Right cardiac atrium (tissue), 5 donors: ENCODE measurements at regions not wholly inside any gene's neighbourhood (a gene's known extent, or its start where the extent isn't known, plus 50 kb on each side); places are given as distances from the start of the nearest gene placed in this dataset.
A peak's percentile ranks its signal among the peaks of the same experiment; 100 is the strongest.

Experiments
- ATAC-seq, 2 donors: fragments of 200-7000 bp; cut with Tn5 transposase; one replicate each; pipeline versions ENCODE4 v1.8.0 to v1.9.1; 2020; ENCODE audit warnings: moderate library complexity in 2 of 2, mild to moderate bottlenecking in 1 of 2
- DNase-seq, 3 donors: peaks; one replicate each; pipeline ENCODE4 v3.0.0-alpha.2; 2020
- H3K27ac ChIP-seq: one replicate; pipeline ENCODE4 v1.5.1; 2013; ENCODE audit warnings: mild to moderate bottlenecking, low read length, control low read depth, moderate library complexity
- H3K27me3 ChIP-seq: one replicate; pipeline ENCODE4 v1.6.1; 2013; ENCODE audit not compliant: control insufficient read depth, insufficient read depth
- H3K4me1 ChIP-seq: one replicate; pipeline ENCODE4 v1.6.1; 2013; ENCODE audit warnings: low read length; ENCODE audit not compliant: control insufficient read depth, insufficient read depth
- H3K4me3 ChIP-seq: one replicate; pipeline ENCODE4 v1.5.1; 2013; ENCODE audit warnings: low read length, control low read depth
- H3K9me3 ChIP-seq: one replicate; pipeline ENCODE4 v1.6.1; 2013; ENCODE audit warnings: low read length; ENCODE audit not compliant: control insufficient read depth
- WGBS: extraction: QIAGEN DNeasy Blood & Tissue Kit; methylation state at CpG from one replicate; pipeline ENCODE4 v1.1.7; 2013; 5-methylcytosine and 5-hydroxymethylcytosine counted together
- intact Hi-C, 4 donors: fragments of 100-400 bp; cut with DNase I; formaldehyde crosslinking; loops; one replicate each; pipeline versions ENCODE4 v1.11.0 to v1.14.0; 2022 to 2023
- donor health status: healthy with polysubstance abuse.
- donor health status: DM: no; HTN: yes; CAD: no.
- donor health status: DM: no; HTN: no; CAD: no.
- donor health status: DM: no; HTN: yes; CAD: no; lungs with severe emphysema.
- donor health status: DM: yes; HTN: yes; CAD: no.

DNA sequence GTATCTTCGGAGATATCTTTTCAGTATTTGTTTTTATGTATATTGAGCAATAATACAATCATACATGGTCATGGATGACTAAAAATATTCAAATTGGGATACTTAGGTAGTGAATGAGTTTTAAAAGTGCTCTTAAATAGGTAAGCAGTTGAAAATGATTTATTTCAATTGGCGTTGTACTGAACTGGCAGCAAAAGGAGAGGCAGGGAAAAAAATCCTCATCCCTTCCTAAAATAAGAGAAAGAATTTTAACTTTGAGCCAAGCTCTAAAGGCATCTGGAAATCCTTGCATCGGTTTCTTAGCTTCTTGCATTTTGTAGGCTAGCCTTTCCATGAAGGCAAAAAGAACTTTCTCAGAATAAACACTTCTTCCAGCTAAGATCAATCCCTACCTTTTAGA lies 125.2 kb downstream of the MGST1 start:
- WGBS, result 47% methylated on average over 3 of the region's 3 CpGs
- intact Hi-C loops, result no loop called here

DNA sequence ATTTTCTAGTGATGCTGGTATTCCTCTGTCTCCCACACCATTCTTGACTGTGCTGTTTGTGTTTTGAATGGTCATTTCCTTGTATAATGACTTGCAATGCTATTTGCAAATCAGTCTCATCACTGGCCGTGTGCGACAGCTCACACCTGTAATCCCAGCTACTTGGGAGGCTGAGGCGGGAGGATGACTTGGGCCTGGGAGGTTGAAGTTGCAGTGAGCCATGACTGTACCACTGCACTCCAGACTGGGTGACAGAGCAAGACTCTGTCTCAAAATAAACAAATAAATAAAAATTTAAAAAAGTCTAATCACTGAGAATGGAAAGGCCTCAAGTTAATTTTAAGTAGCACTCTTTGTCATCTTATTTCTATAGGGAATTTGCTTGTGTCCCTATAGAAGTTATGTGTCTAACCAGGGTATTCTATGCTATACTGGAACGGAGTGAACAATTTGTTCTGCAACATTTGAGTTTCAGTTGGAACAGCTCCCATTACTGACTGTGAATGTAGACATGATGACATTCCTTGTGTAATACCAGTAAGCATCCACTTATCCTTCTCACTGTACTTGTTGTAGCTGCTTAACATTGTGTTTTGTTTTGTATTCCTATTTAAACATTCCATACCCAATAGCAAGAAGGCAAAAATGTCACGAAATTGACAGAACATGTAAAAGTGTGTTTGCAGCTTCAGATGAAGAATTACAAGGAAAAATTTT lies 126.3 kb downstream of the MGST1 start:
- H3K9me3 ChIP-seq, result no peaks in the 10 kb centered on the region
- WGBS, result 76% methylated on average over 5 of the region's 5 CpGs
- no peak overlapping the region for H3K4me3 ChIP-seq
- ATAC-seq (no peak), DNase-seq (peak in 1 of 3 donors; percentile 21)
- no peaks in the 10 kb centered on the region for H3K4me1 ChIP-seq
- intact Hi-C loops, result no loop called here
- H3K27me3 ChIP-seq, result no peaks in the 10 kb centered on the region
- H3K27ac ChIP-seq, result no peak overlapping the region

More for the DNA sequence above, 125.2 kb downstream of the MGST1 start:
- no peak for DNase-seq
- Histone ChIP-seq H3K27me3 (no peaks in the 10 kb centered on the region), H3K27ac (no peak overlapping the region), H3K4me1 (no peaks in the 10 kb centered on the region), H3K4me3 (no peak overlapping the region), H3K9me3 (no peaks in the 10 kb centered on the region)
- no peak for ATAC-seq

DNA sequence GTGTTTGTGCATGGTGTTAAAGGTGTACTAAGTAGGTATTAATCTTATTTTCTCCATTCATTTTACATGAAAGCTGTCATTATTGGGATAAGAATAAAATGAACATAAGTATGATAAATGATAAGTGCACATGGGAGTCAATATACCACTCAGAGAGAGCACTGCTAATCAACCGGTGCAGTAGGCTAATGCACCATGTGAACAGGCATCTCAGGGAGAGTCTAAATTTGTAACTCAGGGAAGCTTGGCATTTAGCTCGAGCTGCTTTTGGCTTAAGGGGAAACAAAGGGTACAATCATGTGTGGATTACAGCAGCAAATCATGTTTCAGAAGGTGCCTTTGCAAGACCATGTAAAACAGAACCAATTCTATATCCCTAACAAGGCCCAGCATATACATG lies 127.4 kb downstream of the MGST1 start:
- intact Hi-C loops, result no loop called here

DNA sequence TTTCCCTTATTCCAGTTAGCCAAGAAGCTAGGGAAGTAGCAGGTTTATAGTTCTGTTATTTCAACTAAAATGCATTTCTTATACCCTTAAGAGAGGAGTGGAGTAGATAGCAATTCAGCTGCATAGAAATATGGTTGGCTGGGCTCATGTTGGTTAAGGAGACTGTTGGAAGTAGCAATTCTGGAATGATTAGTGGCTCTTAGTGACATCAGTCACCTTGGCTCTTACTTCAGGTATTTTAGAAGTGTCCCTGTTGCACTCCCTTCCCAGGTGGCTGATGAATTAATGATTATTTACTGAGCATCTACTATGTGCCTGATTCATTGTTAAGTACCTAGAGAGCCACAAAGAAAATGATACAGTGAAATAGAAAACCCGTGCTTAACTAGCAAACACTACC lies 128.1 kb downstream of the MGST1 start:
- Histone ChIP-seq H3K27me3 (no peaks in the 10 kb centered on the region), H3K4me1 (no peaks in the 10 kb centered on the region), H3K4me3 (no peak overlapping the region), H3K27ac (no peak overlapping the region), H3K9me3 (no peaks in the 10 kb centered on the region)
- no peak for DNase-seq
- 89% methylated on average over 1 of the region's 1 CpG for WGBS
- intact Hi-C loops, result no loop called here
- ATAC-seq, result no peak

More for the DNA sequence above, 127.4 kb downstream of the MGST1 start:
- WGBS, result 36% methylated on average over 2 of the region's 2 CpGs
- no peaks in the 10 kb centered on the region for H3K4me1 ChIP-seq
- H3K9me3 ChIP-seq, result no peaks in the 10 kb centered on the region
- no peaks in the 10 kb centered on the region for H3K27me3 ChIP-seq
- ATAC-seq (no peak), DNase-seq (no peak)
- no peak overlapping the region for H3K27ac ChIP-seq
- no peak overlapping the region for H3K4me3 ChIP-seq

DNA sequence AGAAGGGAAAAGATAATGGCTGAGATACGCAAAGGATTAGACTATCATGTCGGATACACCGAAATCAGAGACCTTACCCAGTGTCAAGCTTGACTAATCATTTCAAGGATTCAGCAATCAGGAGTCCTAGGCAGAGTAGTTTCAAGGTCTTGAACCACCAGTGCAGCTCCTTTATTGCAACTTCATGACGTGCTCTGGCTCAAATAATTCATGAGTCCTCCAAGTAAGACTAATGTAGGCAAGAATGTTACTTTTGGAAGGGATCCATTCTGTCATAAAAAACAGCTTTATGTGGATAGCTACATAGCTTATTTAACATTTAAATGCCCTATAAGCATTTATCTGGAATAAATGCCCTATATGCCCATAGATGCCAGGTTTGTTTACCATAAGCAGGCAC lies 123.2 kb downstream of the LMO3 start:
- no peak overlapping the region for H3K27ac ChIP-seq
- intact Hi-C loops, result no loop called here
- H3K4me1 ChIP-seq, result no peaks in the 10 kb centered on the region
- WGBS, result 88% methylated on average over 4 of the region's 4 CpGs
- DNase-seq (no peak), ATAC-seq (no peak)
- no peaks in the 10 kb centered on the region for H3K9me3 ChIP-seq
- no peak overlapping the region for H3K4me3 ChIP-seq
- no peaks in the 10 kb centered on the region for H3K27me3 ChIP-seq

DNA sequence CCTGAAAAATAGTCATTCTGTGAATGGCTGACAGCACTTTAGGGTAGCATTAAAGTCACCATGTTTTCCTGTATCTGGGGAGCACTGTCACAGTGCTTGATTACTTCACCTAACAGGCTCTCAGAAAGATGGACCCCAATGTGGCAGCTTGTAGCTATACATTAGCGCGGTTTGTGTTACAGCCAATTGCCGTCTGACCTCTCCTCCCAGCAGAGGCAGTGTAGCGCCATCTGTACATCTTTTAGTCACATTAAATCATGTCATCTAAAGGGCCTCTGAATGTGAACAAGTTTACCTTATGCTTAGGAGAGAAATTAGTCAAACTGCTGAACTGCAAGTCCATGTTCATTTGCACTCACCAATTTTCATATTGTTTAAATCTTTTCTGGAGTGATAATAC lies 113.7 kb downstream of the LMO3 start:
- DNase-seq (no peak), ATAC-seq (no peak)
- WGBS, result 86% methylated on average over 4 of the region's 4 CpGs
- Histone ChIP-seq H3K9me3 (no peaks in the 10 kb centered on the region), H3K27me3 (no peaks in the 10 kb centered on the region), H3K27ac (no peak overlapping the region), H3K4me1 (no peaks in the 10 kb centered on the region), H3K4me3 (no peak overlapping the region)
- intact Hi-C loops, result no loop called here

DNA sequence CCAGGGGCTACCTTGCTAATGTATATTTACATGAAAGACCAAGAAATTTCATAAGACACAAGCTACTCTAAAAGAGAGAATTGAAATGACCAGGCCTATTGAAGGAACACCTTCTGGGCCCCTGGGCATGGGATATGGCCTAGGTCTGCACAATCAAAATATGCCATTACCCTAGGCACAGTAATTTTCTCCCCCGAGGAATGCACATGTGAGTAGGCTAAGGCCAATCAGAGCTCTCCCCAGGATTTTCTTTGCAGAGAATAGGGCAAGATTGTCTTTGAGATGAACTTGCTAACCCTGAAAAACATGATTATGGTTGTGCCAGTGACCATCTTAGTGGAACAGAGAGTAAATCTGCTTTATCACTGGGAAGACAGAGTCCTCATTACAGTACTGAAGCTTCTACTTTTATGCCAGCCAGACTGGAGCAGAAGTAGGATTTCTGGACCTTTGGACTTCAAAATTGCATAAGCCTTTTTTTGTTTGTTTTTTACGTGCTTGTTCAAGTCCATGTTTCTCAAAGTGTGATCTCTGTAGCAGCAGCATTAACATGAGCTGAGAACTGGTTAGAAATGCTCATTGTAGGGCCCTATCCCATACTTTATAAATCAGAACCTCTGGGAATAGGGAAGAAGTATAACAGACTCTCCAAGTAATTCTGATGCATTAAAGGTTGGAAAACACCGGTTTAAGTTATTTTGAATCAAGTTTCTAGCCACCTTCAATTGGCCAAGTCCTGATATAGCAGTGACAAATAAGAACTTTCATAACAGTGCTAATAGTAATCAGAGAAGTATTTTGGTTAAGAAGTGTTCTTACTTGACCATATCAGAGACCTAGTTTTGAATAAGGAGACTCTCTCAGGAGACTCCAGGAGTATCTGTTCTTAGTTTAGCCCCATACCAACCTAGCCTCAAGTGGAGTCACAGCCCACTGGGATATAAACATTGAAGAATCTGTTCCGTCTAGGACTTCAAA lies 112.9 kb downstream of the LMO3 start:
- 79% methylated on average over 4 of the region's 4 CpGs for WGBS
- H3K27me3 ChIP-seq, result no peaks in the 10 kb centered on the region
- intact Hi-C loops, result no loop called here

DNA sequence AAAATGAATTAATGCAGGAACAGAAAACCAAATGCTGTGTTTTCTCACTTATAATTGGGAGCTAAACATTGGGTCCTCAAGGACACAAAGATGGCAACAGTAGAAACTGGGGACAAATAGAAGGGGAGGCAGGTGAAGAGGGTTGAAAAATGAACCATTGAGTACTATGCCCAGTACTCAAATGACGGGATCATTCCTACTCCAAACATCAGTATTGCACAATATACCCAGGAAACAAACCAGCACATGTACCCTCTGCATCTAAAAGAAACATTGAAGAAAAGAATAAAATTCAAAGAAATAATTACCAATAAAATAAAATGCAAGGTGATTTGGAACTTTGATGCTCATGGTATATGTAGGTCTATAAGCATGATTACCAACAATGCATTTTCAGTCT lies 110.8 kb downstream of the LMO3 start:
- no peak for ATAC-seq
- no peak overlapping the region for H3K4me3 ChIP-seq
- no peak overlapping the region for H3K27ac ChIP-seq
- 78% methylated on average over 1 of the region's 1 CpG for WGBS
- H3K9me3 ChIP-seq, result no peaks in the 10 kb centered on the region
- intact Hi-C loops, result no loop called here
- no peaks in the 10 kb centered on the region for H3K4me1 ChIP-seq
- no peaks in the 10 kb centered on the region for H3K27me3 ChIP-seq
- DNase-seq, result no peak

More for the DNA sequence above, 112.9 kb downstream of the LMO3 start:
- DNase-seq (no peak), ATAC-seq (no peak)
- Histone ChIP-seq H3K4me3 (no peak overlapping the region), H3K9me3 (no peaks in the 10 kb centered on the region), H3K4me1 (no peaks in the 10 kb centered on the region), H3K27ac (no peak overlapping the region)
